H1 (cell line): ENCODE measurements at regions not wholly inside any gene's neighbourhood (a gene's known extent, or its start where the extent isn't known, plus 50 kb on each side); places are given as distances from the start of the nearest gene placed in this dataset.

Experiments used
- EP300 ChIP-seq, 2 experiments: IDR thresholded peaks; 1 replicate in 1 of 2; 2 replicates in 1 of 2; pipeline ENCODE4 v1.6.1; 2011 to 2012; ENCODE audit warnings: low read depth in 2 of 2, low read length in 2 of 2, mild to moderate bottlenecking in 2 of 2, borderline replicate concordance in 1 of 2, inconsistent platforms in 1 of 2, moderate library complexity in 1 of 2
- SP4 ChIP-seq: IDR thresholded peaks from 2 replicates; pipeline ENCODE4 v1.6.1; 2012; ENCODE audit warnings: low read length, inconsistent platforms

DNA sequence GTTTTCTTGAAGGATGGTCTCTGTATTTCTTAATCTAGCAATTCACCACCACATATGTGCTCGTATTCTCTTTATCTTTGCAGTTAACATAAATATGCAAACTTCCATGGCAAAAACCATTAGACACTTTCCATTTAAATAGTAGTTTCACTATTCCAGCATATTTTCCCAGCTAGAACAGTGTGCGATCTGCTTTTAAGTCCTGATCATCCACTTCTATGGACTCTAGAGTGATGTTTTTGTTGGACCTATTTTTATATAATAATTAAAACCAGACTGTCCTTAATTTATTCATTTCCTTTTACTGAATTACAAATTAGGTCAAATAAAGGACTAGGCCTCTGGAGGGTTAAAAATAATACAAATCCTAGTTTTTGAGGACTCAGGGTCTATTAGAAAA lies 418.4 kb upstream of the TRIB2 start (continued):
- TF ChIP-seq SP4 (no peak), EP300 (IDR thresholded peaks at IDR 0.05; ENCODE audit: borderline replicate concordance in 1 of 2, low read depth in 2 of 2, low read length in 2 of 2) (no peak)
